Trophoblast cell (in vitro differentiated cells and primary cell): ENCODE measurements at regions not wholly inside any gene's neighbourhood (a gene's known extent, or its start where the extent isn't known, plus 50 kb on each side); places are given as distances from the start of the nearest gene placed in this dataset.
"Not testable (repeated sequence)": the region's sequence is repeated elsewhere in the genome, so short reads cannot be mapped to it uniquely, and the experiment has no call there.

Source experiments
- DNase-seq, 2 donors: peaks; one replicate each; pipeline ENCODE4 v3.0.0-alpha.2; 2016
- H2AFZ ChIP-seq: 2 replicates; pipeline ENCODE4 v1.6.1; 2013; ENCODE audit warnings: low read length, moderate library complexity, mild to moderate bottlenecking; ENCODE audit not compliant: insufficient read depth, poor library complexity
- H2AK5ac ChIP-seq: 2 replicates; pipeline ENCODE4 v1.6.1; 2013; ENCODE audit warnings: mild to moderate bottlenecking, low read length
- H2BK120ac ChIP-seq: 2 replicates; pipeline ENCODE4 v1.6.1; 2013; ENCODE audit warnings: low read length, mild to moderate bottlenecking, moderate library complexity; ENCODE audit not compliant: insufficient read depth, poor library complexity
- H2BK12ac ChIP-seq: 2 replicates; pipeline ENCODE4 v1.6.1; 2013; ENCODE audit warnings: mild to moderate bottlenecking, low read length, moderate library complexity
- H2BK5ac ChIP-seq: 2 replicates; pipeline ENCODE4 v1.6.1; 2013; ENCODE audit warnings: low read length, low read depth, moderate library complexity, mild to moderate bottlenecking; ENCODE audit not compliant: poor library complexity
- H3K14ac ChIP-seq: 2 replicates; pipeline ENCODE4 v1.6.1; 2013; ENCODE audit warnings: mild to moderate bottlenecking, low read length
- H3K18ac ChIP-seq: 2 replicates; pipeline ENCODE4 v1.6.1; 2013; ENCODE audit warnings: mild to moderate bottlenecking, low read length
- H3K23ac ChIP-seq: 2 replicates; pipeline ENCODE4 v1.6.1; 2013; ENCODE audit warnings: low read length
- H3K27ac ChIP-seq: 2 replicates; pipeline ENCODE4 v1.5.1; 2013; ENCODE audit warnings: low read depth, mild to moderate bottlenecking, inconsistent platforms, low read length, moderate library complexity
- H3K27me3 ChIP-seq: 2 replicates; pipeline ENCODE4 v1.6.1; 2013; ENCODE audit warnings: inconsistent platforms, mild to moderate bottlenecking, low read length, moderate library complexity; ENCODE audit not compliant: insufficient read depth
- H3K36me3 ChIP-seq, 2 experiments: 1 replicate in 1 of 2; 2 replicates in 1 of 2; pipeline ENCODE4 v1.6.1; 2013; ENCODE audit warnings: low read length in 2 of 2, mild to moderate bottlenecking in 2 of 2, moderate library complexity in 1 of 2; ENCODE audit not compliant: insufficient read depth in 2 of 2, control insufficient read depth in 1 of 2
- H3K4ac ChIP-seq: 2 replicates; pipeline ENCODE4 v1.6.1; 2013; ENCODE audit warnings: low read depth, mild to moderate bottlenecking, low read length, moderate library complexity
- H3K4me1 ChIP-seq, 2 experiments: 1 replicate in 1 of 2; 2 replicates in 1 of 2; pipeline ENCODE4 v1.6.1; 2013; ENCODE audit warnings: low read length in 2 of 2, mild to moderate bottlenecking in 2 of 2, moderate library complexity in 1 of 2; ENCODE audit not compliant: insufficient read depth in 2 of 2, control insufficient read depth in 1 of 2
- H3K4me2 ChIP-seq: 2 replicates; pipeline ENCODE4 v1.6.1; 2013; ENCODE audit warnings: inconsistent platforms, mild to moderate bottlenecking, low read length, moderate library complexity
- H3K4me3 ChIP-seq: 2 replicates; pipeline ENCODE4 v1.5.1; 2013; ENCODE audit warnings: mild to moderate bottlenecking, low read depth, low read length, inconsistent platforms
- H3K79me1 ChIP-seq: one replicate; pipeline ENCODE4 v1.6.1; 2013; ENCODE audit warnings: low read length
- H3K79me2 ChIP-seq: 2 replicates; pipeline ENCODE4 v1.6.1; 2013; ENCODE audit warnings: low read length, mild to moderate bottlenecking; ENCODE audit not compliant: control insufficient read depth, insufficient read depth, poor library complexity
- H3K9ac ChIP-seq: 2 replicates; pipeline ENCODE4 v1.6.1; 2013; ENCODE audit warnings: mild to moderate bottlenecking, low read length
- H3K9me3 ChIP-seq: 2 replicates; pipeline ENCODE4 v1.6.1; 2013; ENCODE audit warnings: low read depth, mild to moderate bottlenecking, control low read depth, inconsistent platforms, low read length; ENCODE audit not compliant: insufficient read depth
- H4K12ac ChIP-seq: 2 replicates; pipeline ENCODE4 v1.6.1; 2013; ENCODE audit warnings: low read depth, mild to moderate bottlenecking, low read length, moderate library complexity
- H4K8ac ChIP-seq: 2 replicates; pipeline ENCODE4 v1.6.1; 2013; ENCODE audit warnings: low read depth, mild to moderate bottlenecking, low read length, moderate library complexity
- H4K91ac ChIP-seq: one replicate; pipeline ENCODE4 v1.6.1; 2013; ENCODE audit warnings: low read depth, mild to moderate bottlenecking, low read length, moderate library complexity
- WGBS: extraction: QIAGEN DNeasy Blood & Tissue Kit; methylation state at CpG from one replicate; pipeline ENCODE4 v1.1.7; 2013; ENCODE audit warnings: missing lambda C conversion rate; ENCODE audit not compliant: insufficient read length, insufficient coverage; ENCODE audit errors: extremely low coverage; 5-methylcytosine and 5-hydroxymethylcytosine counted together

DNA sequence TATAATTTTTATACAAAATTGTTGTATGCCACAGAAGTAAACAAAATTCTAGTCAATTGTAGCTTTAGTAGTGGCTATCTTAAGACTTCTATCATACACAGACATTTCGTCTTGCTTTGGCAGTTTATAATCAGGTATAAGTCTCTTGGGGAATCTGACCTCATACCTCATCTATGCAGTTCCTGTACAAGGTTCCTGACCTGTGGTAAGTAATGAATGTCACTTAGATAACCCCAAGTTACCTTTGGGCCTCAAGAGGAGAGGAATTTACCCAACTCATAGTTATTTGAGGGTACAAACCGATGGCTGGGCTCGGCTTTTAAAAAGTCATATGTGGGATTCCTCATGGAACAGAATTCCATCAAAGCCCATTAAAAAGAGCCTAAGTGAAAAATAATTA, 58.8 kb upstream of the UNC93A start:
- H2BK5ac ChIP-seq, result no peak overlapping the region
- H3K79me1 ChIP-seq, result peaks cover 30% of the 10 kb centered on the region
- peaks cover 27 to 30% of the 10 kb centered on the region in 2 experiments for H3K4me1 ChIP-seq
- H2AFZ ChIP-seq, result no peak overlapping the region
- no peak overlapping the region for H4K91ac ChIP-seq
- H3K4me2 ChIP-seq, result no peak overlapping the region
- no peak overlapping the region for H3K4me3 ChIP-seq
- H2AK5ac ChIP-seq, result no peak overlapping the region
- no peak overlapping the region for H2BK120ac ChIP-seq
- no peak overlapping the region for H4K8ac ChIP-seq
- H3K79me2 ChIP-seq, result peaks cover 5% of the 10 kb centered on the region
- H3K9me3 ChIP-seq, result peaks cover 2% of the 10 kb centered on the region
- WGBS, result no CpG with 5 or more reads among the region's 3 CpGs
- no peaks in the 10 kb centered on the region for H3K36me3 ChIP-seq
- H3K18ac ChIP-seq, result no peak overlapping the region
- no peak overlapping the region for H4K12ac ChIP-seq
- no peaks in the 10 kb centered on the region for H3K27me3 ChIP-seq
- no peak overlapping the region for H3K14ac ChIP-seq
- no peak overlapping the region for H2BK12ac ChIP-seq
- H3K4ac ChIP-seq, result no peak overlapping the region
- no peak overlapping the region for H3K27ac ChIP-seq
- DNase-seq, result no peak
- H3K9ac ChIP-seq, result no peak overlapping the region
- no peak overlapping the region for H3K23ac ChIP-seq

DNA sequence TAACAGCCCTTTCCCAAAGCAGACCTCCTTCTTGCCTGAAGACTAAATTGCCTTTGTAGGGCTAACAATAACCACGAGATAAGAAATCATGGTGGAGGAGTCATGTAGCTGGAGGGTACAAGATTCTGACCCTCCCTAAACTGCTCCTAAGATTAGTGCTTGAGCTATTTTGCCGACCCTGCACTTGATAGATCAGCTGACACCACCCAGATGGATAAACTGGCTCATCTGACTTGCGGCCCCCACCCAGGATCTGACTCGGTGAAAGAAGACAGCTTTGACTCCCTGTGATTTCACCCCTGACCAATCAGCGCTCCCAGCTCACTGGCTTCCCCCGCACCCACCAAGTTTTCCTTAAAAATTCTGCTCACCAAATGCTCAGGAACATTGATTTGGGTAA, 57.6 kb upstream of the UNC93A start:
- Histone ChIP-seq H3K18ac (no peak overlapping the region), H3K9me3 (peaks cover 2% of the 10 kb centered on the region), H3K79me2 (peaks cover 5% of the 10 kb centered on the region), H4K8ac (peak overlapping the region; percentile 7), H3K27ac (peak overlapping the region; percentile 76), H2BK120ac (peak overlapping the region; percentile 57), H4K12ac (no peak overlapping the region), H2BK5ac (peak overlapping the region; percentile 33), H3K36me3 (no peaks in the 10 kb centered on the region), H3K23ac (no peak overlapping the region), H3K79me1 (peaks cover 28% of the 10 kb centered on the region), H3K4me1 (peaks cover 26 to 36% of the 10 kb centered on the region in 2 experiments), H3K14ac (no peak overlapping the region), H3K4me3 (no peak overlapping the region), H3K9ac (no peak overlapping the region), H3K4me2 (no peak overlapping the region), H4K91ac (peak overlapping the region; percentile 64), H3K4ac (no peak overlapping the region), H2BK12ac (peak overlapping the region; percentile 95), H2AFZ (no peak overlapping the region), H3K27me3 (no peaks in the 10 kb centered on the region), H2AK5ac (no peak overlapping the region)
- no CpG with 5 or more reads among the region's 6 CpGs for WGBS
- no peak for DNase-seq

DNA sequence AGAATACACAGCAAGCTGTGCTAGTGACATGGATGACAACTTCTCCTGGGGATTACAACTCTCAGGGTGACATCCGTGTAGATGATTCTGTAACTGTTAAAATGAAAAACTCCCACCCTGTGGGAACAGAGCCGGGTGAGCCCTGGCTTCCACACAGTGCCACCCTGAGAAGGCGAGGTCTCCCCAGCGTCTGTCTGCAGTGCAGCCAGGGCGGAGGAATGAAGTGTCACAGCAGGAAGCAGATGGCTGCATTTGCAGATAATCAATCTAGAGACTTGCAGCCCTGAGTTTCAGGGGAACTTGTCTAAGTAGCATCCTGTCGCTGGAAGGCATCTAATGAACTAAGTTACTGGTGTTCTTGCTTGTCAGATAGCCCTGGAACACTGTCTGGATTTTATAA, 56.5 kb upstream of the UNC93A start:
- not testable (repeated sequence) for H3K4me3 ChIP-seq, H2AFZ ChIP-seq, H3K36me3 ChIP-seq, H2BK5ac ChIP-seq, H2BK12ac ChIP-seq, H3K14ac ChIP-seq, H3K4ac ChIP-seq, H4K8ac ChIP-seq, H3K9ac ChIP-seq, H4K12ac ChIP-seq, H3K27me3 ChIP-seq, DNase-seq, H2AK5ac ChIP-seq, H2BK120ac ChIP-seq, H3K18ac ChIP-seq, H3K23ac ChIP-seq, H4K91ac ChIP-seq, H3K79me2 ChIP-seq, H3K4me2 ChIP-seq, H3K9me3 ChIP-seq
- Histone ChIP-seq H3K4me1 (peaks cover 31 to 42% of the 10 kb centered on the region in 2 experiments), H3K27ac (peak overlapping the region; percentile 33), H3K79me1 (peaks cover 28% of the 10 kb centered on the region)
- no CpG with 5 or more reads among the region's 6 CpGs for WGBS

DNA sequence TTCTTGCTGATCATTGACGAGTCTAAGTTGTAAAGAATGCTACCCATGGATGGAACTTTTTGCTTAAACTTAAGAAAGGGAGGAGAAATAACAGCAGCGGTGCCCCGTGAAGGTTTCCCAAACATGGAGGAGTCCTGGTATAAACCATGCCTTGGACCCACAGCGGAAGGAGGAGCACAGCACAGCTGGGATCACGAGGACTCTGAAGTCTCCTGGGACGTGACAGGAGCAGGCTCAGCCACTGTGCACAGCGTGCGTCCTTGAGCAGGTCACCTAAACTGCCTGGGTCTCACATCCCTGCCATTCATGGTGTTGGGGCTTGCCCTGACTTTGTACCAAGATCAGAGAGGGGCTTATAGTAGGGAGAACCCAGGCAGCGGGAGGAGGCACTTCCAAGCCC, 56.1 kb upstream of the UNC93A start:
- peak overlapping the region; percentile 91 for H3K27ac ChIP-seq
- H2BK12ac ChIP-seq, result peak overlapping the region; percentile 92
- peak overlapping the region; percentile 97 for H4K91ac ChIP-seq
- peak overlapping the region; percentile 25 for H3K14ac ChIP-seq
- H3K36me3 ChIP-seq, result no peaks in the 10 kb centered on the region
- no peak overlapping the region for H3K9ac ChIP-seq
- peak overlapping the region; percentile 73 for H2BK5ac ChIP-seq
- peak overlapping the region; percentile 16 for H3K4ac ChIP-seq
- peaks cover 5% of the 10 kb centered on the region for H3K79me2 ChIP-seq
- peak overlapping the region; percentile 36 for H3K18ac ChIP-seq
- peak overlapping the region; percentile 0 for H4K12ac ChIP-seq
- H3K4me2 ChIP-seq, result no peak overlapping the region
- DNase-seq, result no peak
- no peak overlapping the region for H3K4me3 ChIP-seq
- H3K79me1 ChIP-seq, result peaks cover 28% of the 10 kb centered on the region
- no CpG with 5 or more reads among the region's 9 CpGs for WGBS
- H2AK5ac ChIP-seq, result peak overlapping the region; percentile 80
- peak overlapping the region; percentile 79 for H2BK120ac ChIP-seq
- no peaks in the 10 kb centered on the region for H3K27me3 ChIP-seq
- H2AFZ ChIP-seq, result no peak overlapping the region
- H3K9me3 ChIP-seq, result no peaks in the 10 kb centered on the region
- peak overlapping the region; percentile 45 for H4K8ac ChIP-seq
- H3K4me1 ChIP-seq, result peaks cover 29 to 41% of the 10 kb centered on the region in 2 experiments
- no peak overlapping the region for H3K23ac ChIP-seq
